HCT116 (cell line): ENCODE measurements at regions not wholly inside any gene's neighbourhood (a gene's known extent, or its start where the extent isn't known, plus 50 kb on each side); places are given as distances from the start of the nearest gene placed in this dataset.
"Not testable (repeated sequence)": the region's sequence is repeated elsewhere in the genome, so short reads cannot be mapped to it uniquely, and the experiment has no call there.

Experiments used
- ATAC-seq: fragments of 200-7000 bp; cut with Tn5 transposase; 2 replicates; pipeline ENCODE4 v1.9.1; 2020; ENCODE audit warnings: mild to moderate bottlenecking, moderate library complexity
- BruUV-seq: library from RNA; stranded (reverse); fragments of 400-500 nt; replicated peaks from 2 replicates; lab custom pipeline; 2021; lab: Mats Ljungman, UMichigan
- CTCF ChIA-PET: fragments of 300-600 bp; sonication (Branson Sonifier 250); formaldehyde crosslinking; loops from one replicate; lab custom pipeline; 2021; ENCODE audit warnings: antibody characterized with exemption; lab: Charles Lee
- POLR2A ChIA-PET: fragments of 300-600, 350-600 bp; sonication (Branson Sonifier 250); formaldehyde crosslinking; loops from one replicate; lab custom pipeline; 2021; ENCODE audit warnings: antibody characterized with exemption; lab: Charles Lee
- RAD21 ChIA-PET, 2 experiments: fragments of 300-600 bp; sonication (Branson Sonifier 250); formaldehyde crosslinking; loops; one replicate each; lab custom pipeline; 2023; ENCODE audit warnings: low total read pairs in 2 of 2; ENCODE audit not compliant: uncharacterized antibody in 2 of 2, unreplicated experiment in 2 of 2, low non-redundant PET in 1 of 2; lab: Charles Lee
- DNase-seq: peaks from one replicate; pipeline ENCODE4 v3.0.0-alpha.2; 2010; ENCODE audit warnings: low read depth, low spot score
- H2AFZ ChIP-seq: fragments of 200-600 bp; shearing (Covaris generic), sonication (generic); 2 replicates; pipeline ENCODE4 v1.6.1; 2017; ENCODE audit warnings: low read depth, mixed run types, mixed read lengths, antibody characterized with exemption, low read length; ENCODE audit not compliant: poor library complexity, severe bottlenecking
- H3K27ac ChIP-seq: 2 replicates; pipeline ENCODE4 v1.5.1; 2012; ENCODE audit warnings: low read depth, low read length
- H3K27me3 ChIP-seq: fragments of 200-600 bp; sonication (generic); 2 replicates; pipeline ENCODE4 v1.6.1; 2016; ENCODE audit warnings: mixed run types, low read length, mixed read lengths; ENCODE audit not compliant: insufficient read depth
- H3K36me3 ChIP-seq, 2 experiments: fragments of 200-500 bp in 1 of 2; fragments of 200-600 bp in 1 of 2; sonication (Bioruptor generic) in 1 of 2; sonication (generic) in 1 of 2; 2 replicates each; pipeline versions ENCODE4 v1.5.1 to v1.6.1; 2014 to 2016; ENCODE audit warnings: low read length in 2 of 2, inconsistent platforms in 1 of 2, mixed read lengths in 1 of 2, mixed run types in 1 of 2; ENCODE audit not compliant: insufficient read depth in 2 of 2, control insufficient read depth in 1 of 2
- H3K4me1 ChIP-seq, 2 experiments: fragments of 200-600 bp in 1 of 2; sonication (generic) in 1 of 2; 2 replicates each; pipeline versions ENCODE4 v1.5.1 to v1.6.1; 2012 to 2017; ENCODE audit warnings: low read length in 2 of 2, inconsistent platforms in 1 of 2, mild to moderate bottlenecking in 1 of 2, mixed read lengths in 1 of 2, mixed run types in 1 of 2, moderate library complexity in 1 of 2; ENCODE audit not compliant: insufficient read depth in 2 of 2, control insufficient read depth in 1 of 2
- H3K4me2 ChIP-seq: fragments of 200-600 bp; sonication (generic); 2 replicates; pipeline ENCODE4 v1.6.1; 2017; ENCODE audit warnings: mixed run types, low read length, mixed read lengths
- H3K4me3 ChIP-seq, 2 experiments: fragments of 200-600 bp in 1 of 2; sonication (generic) in 1 of 2; replicated peaks in 1 of 2; 2 replicates each; pipeline ENCODE4 v1.5.1; 2011 to 2016; ENCODE audit warnings: low read length in 2 of 2, control low read depth in 1 of 2, low read depth in 1 of 2, mild to moderate bottlenecking in 1 of 2, mixed read lengths in 1 of 2, mixed run types in 1 of 2
- H3K79me2 ChIP-seq: fragments of 200-600 bp; sonication (generic); 2 replicates; pipeline ENCODE4 v1.6.1; 2017; ENCODE audit warnings: mild to moderate bottlenecking, mixed run types, low read length, moderate library complexity, mixed read lengths; ENCODE audit not compliant: insufficient read depth
- H3K9ac ChIP-seq: fragments of 200-600 bp; sonication (generic); 2 replicates; pipeline ENCODE4 v1.6.1; 2016; ENCODE audit warnings: low read length, mixed read lengths
- H3K9me2 ChIP-seq: fragments of 200-600 bp; sonication (generic), shearing (Covaris generic); 2 replicates; pipeline ENCODE4 v1.6.1; 2017; ENCODE audit warnings: mixed run types, mild to moderate bottlenecking, moderate library complexity; ENCODE audit not compliant: insufficient read depth
- H3K9me3 ChIP-seq, 2 experiments: fragments of 200-500 bp in 1 of 2; fragments of 200-600 bp in 1 of 2; sonication (Bioruptor generic) in 1 of 2; sonication (generic) in 1 of 2; 2 replicates each; pipeline ENCODE4 v1.6.1; 2014 to 2017; ENCODE audit warnings: low read length in 2 of 2, mixed read lengths in 2 of 2, inconsistent platforms in 1 of 2, low read depth in 1 of 2, mild to moderate bottlenecking in 1 of 2, mixed run types in 1 of 2, moderate library complexity in 1 of 2; ENCODE audit not compliant: control insufficient read depth in 1 of 2, insufficient read depth in 1 of 2
- H4K20me1 ChIP-seq: fragments of 200-600 bp; sonication (generic), shearing (Covaris generic); 2 replicates; pipeline ENCODE4 v1.6.1; 2017; ENCODE audit warnings: mixed run types, mild to moderate bottlenecking, moderate library complexity; ENCODE audit not compliant: insufficient read depth
- CEBPB ChIP-seq: IDR thresholded peaks from 2 replicates; pipeline ENCODE4 v1.6.1; 2012; ENCODE audit warnings: low read depth
- POLR2AphosphoS5 ChIP-seq: IDR thresholded peaks from 2 replicates; pipeline ENCODE4 v1.6.1; 2011; ENCODE audit warnings: mild to moderate bottlenecking, low read depth, low read length, moderate library complexity
- intact Hi-C: fragments of 100-400 bp; cut with micrococcal nuclease; formaldehyde crosslinking; loops from 2 replicates; pipeline ENCODE4 v1.10.0; 2022
- TF ChIP-seq, protein P1 (sequence below): IDR thresholded peaks from 2 replicates; pipeline ENCODE4 v1.6.1; 2011; ENCODE audit warnings: mild to moderate bottlenecking, low read length, moderate library complexity; ENCODE audit not compliant: insufficient replicate concordance; ENCODE audit errors: extremely low read depth

GRCh38 chr20:12582710-12583109 lies 426.1 kb upstream of the SPTLC3 start:
- H3K9me3 ChIP-seq: peaks cover 0 to 26% of the 10 kb centered on the region in 2 experiments; a peak in 3 of 4 replicates
- H4K20me1 ChIP-seq, H3K79me2 ChIP-seq, H3K36me3 ChIP-seq, RAD21 ChIA-PET, H3K4me2 ChIP-seq, ATAC-seq, DNase-seq, BruUV-seq, H3K27me3 ChIP-seq, H3K9me2 ChIP-seq, H3K9ac ChIP-seq, CTCF ChIA-PET, H3K4me1 ChIP-seq, H2AFZ ChIP-seq, POLR2A ChIA-PET, intact Hi-C loops, H3K27ac ChIP-seq, H3K4me3 ChIP-seq: not testable (repeated sequence)

GRCh38 chr20:12591949-12592470 lies 416.8 kb upstream of the SPTLC3 start:
- no peak overlapping the region for H3K9ac ChIP-seq
- H3K27ac ChIP-seq: no peak overlapping the region
- H4K20me1 ChIP-seq: no peaks in the 10 kb centered on the region
- ChIA-PET CTCF (no interaction called here), POLR2A (no interaction called here), RAD21 (no interaction called here)
- no peak overlapping the region for H3K4me2 ChIP-seq
- no peaks in the 10 kb centered on the region for H3K4me1 ChIP-seq
- no peak overlapping the region for H2AFZ ChIP-seq
- no peak for TF ChIP-seq POLR2AphosphoS5
- TF ChIP-seq, protein P1, sequence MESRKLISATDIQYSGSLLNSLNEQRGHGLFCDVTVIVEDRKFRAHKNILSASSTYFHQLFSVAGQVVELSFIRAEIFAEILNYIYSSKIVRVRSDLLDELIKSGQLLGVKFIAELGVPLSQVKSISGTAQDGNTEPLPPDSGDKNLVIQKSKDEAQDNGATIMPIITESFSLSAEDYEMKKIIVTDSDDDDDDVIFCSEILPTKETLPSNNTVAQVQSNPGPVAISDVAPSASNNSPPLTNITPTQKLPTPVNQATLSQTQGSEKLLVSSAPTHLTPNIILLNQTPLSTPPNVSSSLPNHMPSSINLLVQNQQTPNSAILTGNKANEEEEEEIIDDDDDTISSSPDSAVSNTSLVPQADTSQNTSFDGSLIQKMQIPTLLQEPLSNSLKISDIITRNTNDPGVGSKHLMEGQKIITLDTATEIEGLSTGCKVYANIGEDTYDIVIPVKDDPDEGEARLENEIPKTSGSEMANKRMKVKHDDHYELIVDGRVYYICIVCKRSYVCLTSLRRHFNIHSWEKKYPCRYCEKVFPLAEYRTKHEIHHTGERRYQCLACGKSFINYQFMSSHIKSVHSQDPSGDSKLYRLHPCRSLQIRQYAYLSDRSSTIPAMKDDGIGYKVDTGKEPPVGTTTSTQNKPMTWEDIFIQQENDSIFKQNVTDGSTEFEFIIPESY: no peak
- no peak for TF ChIP-seq CEBPB
- intact Hi-C loops: no loop called here
- H3K9me3 ChIP-seq: peaks cover 6 to 21% of the 10 kb centered on the region in 2 experiments; a peak in 2 of 4 replicates
- no peaks in the 10 kb centered on the region for H3K79me2 ChIP-seq
- DNase-seq: no peak
- H3K27me3 ChIP-seq: no peaks in the 10 kb centered on the region
- no peaks in the 10 kb centered on the region for H3K36me3 ChIP-seq
- no TSS peak for BruUV-seq
- no peak overlapping the region for H3K4me3 ChIP-seq
- no peak for ATAC-seq
- no peaks in the 10 kb centered on the region for H3K9me2 ChIP-seq
